NB4 (cell line): ENCODE measurements at regions not wholly inside any gene's neighbourhood (a gene's known extent, or its start where the extent isn't known, plus 50 kb on each side); places are given as distances from the start of the nearest gene placed in this dataset.
"Not testable (repeated sequence)": the region's sequence is repeated elsewhere in the genome, so short reads cannot be mapped to it uniquely, and the experiment has no call there.

ENCODE experiments used
- DNase-seq: peaks from one replicate; pipeline ENCODE4 v3.0.0; 2010; ENCODE audit warnings: low read depth
- H3K4me3 ChIP-seq: one replicate; pipeline ENCODE4 v1.5.1; 2011; ENCODE audit warnings: mild to moderate bottlenecking, low read depth, low read length, moderate library complexity
- CTCF ChIP-seq: IDR thresholded peaks from one replicate; pipeline ENCODE4 v1.5.1; 2012; ENCODE audit warnings: low read depth, low read length
- MAX ChIP-seq: IDR thresholded peaks from 2 replicates; pipeline ENCODE4 v1.6.1; 2011; ENCODE audit warnings: low read depth, low read length
- MYC ChIP-seq: IDR thresholded peaks from 2 replicates; pipeline ENCODE4 v1.6.1; 2011; ENCODE audit warnings: low read depth, low read length
- POLR2A ChIP-seq: IDR thresholded peaks from 2 replicates; pipeline ENCODE4 v1.6.1; 2011; ENCODE audit warnings: mild to moderate bottlenecking; ENCODE audit not compliant: insufficient read length; ENCODE audit errors: extremely low read depth

GRCh38 chr10:61010863-61011262 is 66.9 kb upstream of the RHOBTB1 start:
- TF ChIP-seq MAX (no peak), POLR2A (no peak), CTCF (no peak), MYC (no peak)
- H3K4me3 ChIP-seq = no peak overlapping the region
- no peak for DNase-seq

- not testable (repeated sequence) for H3K4me3 ChIP-seq, DNase-seq
These were observed 59.1 kb upstream of the RHOBTB1 start for GRCh38 chr10:61003069-61003468.

GRCh38 chr10:61001731-61002122 is 57.7 kb upstream of the RHOBTB1 start:
- TF ChIP-seq MYC (no peak), POLR2A (no peak), MAX (no peak), CTCF (no peak)
- H3K4me3 ChIP-seq = no peak overlapping the region

GRCh38 chr10:61000769-61001730 is 57.1 kb upstream of the RHOBTB1 start:
- no peak overlapping the region for H3K4me3 ChIP-seq
- DNase-seq = no peak
- no peak for TF ChIP-seq MYC
- TF ChIP-seq POLR2A = no peak
- no peak for TF ChIP-seq MAX
- TF ChIP-seq CTCF = no peak

More at GRCh38 chr10:61001731-61002122, 57.7 kb upstream of the RHOBTB1 start:
- DNase-seq = no peak

GRCh38 chr10:60998932-60999331 is 54.9 kb upstream of the RHOBTB1 start:
- no peak for DNase-seq
- no peak overlapping the region for H3K4me3 ChIP-seq
- TF ChIP-seq MYC (no peak), MAX (no peak), POLR2A (no peak), CTCF (no peak)

GRCh38 chr10:60994128-60994527 is 50.1 kb upstream of the RHOBTB1 start:
- TF ChIP-seq MYC (no peak), MAX (no peak), POLR2A (no peak), CTCF (no peak)
- no peak for DNase-seq
- no peak overlapping the region for H3K4me3 ChIP-seq
